GM10248 (cell line): ENCODE measurements at regions not wholly inside any gene's neighbourhood (a gene's known extent, or its start where the extent isn't known, plus 50 kb on each side); places are given as distances from the start of the nearest gene placed in this dataset.

ENCODE experiments used
- CTCF ChIA-PET: fragments of 300-600 bp; sonication (Branson Sonifier 250); formaldehyde crosslinking; extraction: SDS; loops from one replicate; lab custom pipeline; 2021; ENCODE audit warnings: antibody characterized with exemption; lab: Yijun Ruan, JAX
- POLR2A ChIA-PET: fragments of 350-650 bp; sonication (Branson Sonifier 250); formaldehyde crosslinking; extraction: SDS; loops from one replicate; lab custom pipeline; 2020; ENCODE audit warnings: antibody characterized with exemption; lab: Yijun Ruan, JAX
- DNase-seq: peaks from one replicate; pipeline ENCODE4 v3.0.0; 2012; ENCODE audit errors: extremely low spot score
- CTCF ChIP-seq: IDR thresholded peaks from 2 replicates; pipeline ENCODE4 v1.5.1; 2012; ENCODE audit warnings: mild to moderate bottlenecking, low read depth; ENCODE audit errors: extremely low read depth, missing control alignments, control extremely low read depth

GRCh38 chr9:135332979-135333748 is 146.4 kb upstream of the PPP1R26 start:
- ChIA-PET CTCF (interaction anchor here (1.8 kb wide), 1 partner anchor 9 kb away, joined by 3 read pairs; no protein-coding TSS in a partner anchor), POLR2A (no interaction called here)
- TF ChIP-seq CTCF = no peak
- no peak for DNase-seq

- ChIA-PET CTCF (interaction anchor here (1.8 kb wide), 1 partner anchor 11 kb away, joined by 3 read pairs; no protein-coding TSS in a partner anchor), POLR2A (no interaction called here)
- no peak for TF ChIP-seq CTCF
- no peak for DNase-seq
These were observed 144.6 kb upstream of the PPP1R26 start for GRCh38 chr9:135334953-135335460.

GRCh38 chr9:135335691-135336181 is 143.8 kb upstream of the PPP1R26 start:
- DNase-seq = no peak
- no peak for TF ChIP-seq CTCF
- ChIA-PET CTCF (no interaction called here), POLR2A (no interaction called here)

GRCh38 chr9:135336722-135337527 is 142.7 kb upstream of the PPP1R26 start:
- ChIA-PET POLR2A (no interaction called here), CTCF (no interaction called here)
- DNase-seq = no peak
- TF ChIP-seq CTCF = no peak

GRCh38 chr9:135338546-135338945 is 141.0 kb upstream of the PPP1R26 start:
- CTCF ChIA-PET = no interaction called here
- DNase-seq = no peak
- TF ChIP-seq CTCF = no peak
- POLR2A ChIA-PET = no interaction called here

- no peak for DNase-seq
- ChIA-PET CTCF (no interaction called here), POLR2A (no interaction called here)
- no peak for TF ChIP-seq CTCF
These were observed 140.1 kb upstream of the PPP1R26 start for GRCh38 chr9:135339378-135339973.
